ENCODE measurements at regions not wholly inside any gene's neighbourhood (a gene's known extent, or its start where the extent isn't known, plus 50 kb on each side); places are given as distances from the start of the nearest gene placed in this dataset.

DNA sequence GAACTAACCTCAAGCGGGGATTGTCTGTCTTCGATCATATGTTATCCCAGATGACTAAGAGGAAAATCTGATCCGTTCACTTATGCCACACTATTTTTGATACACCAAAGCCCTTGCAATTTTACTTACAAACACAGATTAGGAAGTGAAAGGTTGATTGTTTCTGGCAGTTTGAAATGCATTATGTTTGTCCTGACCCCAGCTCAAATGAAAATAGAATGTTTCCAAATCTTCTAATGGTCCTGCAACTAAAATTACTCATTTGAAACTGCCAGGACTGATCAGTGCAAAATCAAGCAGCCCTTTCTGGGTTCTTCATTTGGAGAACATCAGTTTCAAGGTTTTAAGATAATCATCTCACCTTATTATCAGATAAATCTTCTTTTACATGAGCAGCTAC lies 696.7 kb upstream of the WWC1 start:
- TF ChIP-seq, protein P1, sequence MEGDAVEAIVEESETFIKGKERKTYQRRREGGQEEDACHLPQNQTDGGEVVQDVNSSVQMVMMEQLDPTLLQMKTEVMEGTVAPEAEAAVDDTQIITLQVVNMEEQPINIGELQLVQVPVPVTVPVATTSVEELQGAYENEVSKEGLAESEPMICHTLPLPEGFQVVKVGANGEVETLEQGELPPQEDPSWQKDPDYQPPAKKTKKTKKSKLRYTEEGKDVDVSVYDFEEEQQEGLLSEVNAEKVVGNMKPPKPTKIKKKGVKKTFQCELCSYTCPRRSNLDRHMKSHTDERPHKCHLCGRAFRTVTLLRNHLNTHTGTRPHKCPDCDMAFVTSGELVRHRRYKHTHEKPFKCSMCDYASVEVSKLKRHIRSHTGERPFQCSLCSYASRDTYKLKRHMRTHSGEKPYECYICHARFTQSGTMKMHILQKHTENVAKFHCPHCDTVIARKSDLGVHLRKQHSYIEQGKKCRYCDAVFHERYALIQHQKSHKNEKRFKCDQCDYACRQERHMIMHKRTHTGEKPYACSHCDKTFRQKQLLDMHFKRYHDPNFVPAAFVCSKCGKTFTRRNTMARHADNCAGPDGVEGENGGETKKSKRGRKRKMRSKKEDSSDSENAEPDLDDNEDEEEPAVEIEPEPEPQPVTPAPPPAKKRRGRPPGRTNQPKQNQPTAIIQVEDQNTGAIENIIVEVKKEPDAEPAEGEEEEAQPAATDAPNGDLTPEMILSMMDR (IDR thresholded peaks at IDR 0.05; ENCODE audit: low read depth, low read length, missing control alignments), result no peak
- H3K4me3 ChIP-seq (ENCODE audit: low read depth, low read length), result no peak overlapping the region
- no peak for DNase-seq (ENCODE audit: low read depth)

DNA sequence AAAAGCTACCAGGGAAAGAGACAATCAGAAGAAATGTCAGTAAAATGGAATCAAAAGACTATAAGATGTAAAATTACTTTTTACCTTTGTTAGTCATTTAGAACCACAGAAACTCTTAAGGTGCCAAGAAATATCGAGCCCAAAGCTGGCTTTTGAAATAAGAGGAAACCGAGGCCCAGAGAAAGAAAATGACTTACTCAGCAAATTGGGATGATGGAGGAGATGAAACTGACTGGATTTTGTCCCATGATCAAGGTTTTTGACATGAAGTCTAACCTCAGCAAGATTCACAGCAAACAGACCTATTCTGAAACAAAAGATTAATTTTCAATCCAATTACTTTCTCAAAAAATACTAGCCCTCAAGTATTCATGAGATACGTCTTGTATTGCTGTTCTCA lies 696.2 kb upstream of the WWC1 start:
- DNase-seq (ENCODE audit: low read depth), result no peak
- no peak overlapping the region for H3K4me3 ChIP-seq (ENCODE audit: low read depth, low read length)
- TF ChIP-seq, protein P1 (IDR thresholded peaks at IDR 0.05; ENCODE audit: low read depth, low read length, missing control alignments), result no peak

DNA sequence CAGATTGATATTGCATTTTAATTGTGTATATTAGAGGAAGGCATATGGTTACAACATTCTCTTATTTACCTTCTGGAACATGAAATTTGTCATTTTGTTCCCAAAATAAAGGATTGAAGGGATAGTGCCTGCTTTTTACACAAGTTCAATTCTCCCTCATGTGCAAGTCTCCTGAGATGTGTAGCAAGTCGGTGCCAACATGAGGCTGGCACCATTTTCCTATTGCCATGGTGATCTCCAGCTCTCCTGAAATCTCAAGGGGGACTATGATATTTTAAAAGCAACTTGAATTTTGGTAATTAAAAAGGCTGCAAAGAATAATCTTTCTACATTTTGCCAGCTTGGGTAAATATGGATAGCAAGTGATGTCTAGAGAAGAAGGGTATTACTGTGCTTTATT lies 693.3 kb upstream of the WWC1 start:
- H3K4me3 ChIP-seq (ENCODE audit: low read depth, low read length), result no peak overlapping the region
- TF ChIP-seq, protein P1 (IDR thresholded peaks at IDR 0.05; ENCODE audit: low read depth, low read length, missing control alignments), result no peak
- no peak for DNase-seq (ENCODE audit: low read depth)

DNA sequence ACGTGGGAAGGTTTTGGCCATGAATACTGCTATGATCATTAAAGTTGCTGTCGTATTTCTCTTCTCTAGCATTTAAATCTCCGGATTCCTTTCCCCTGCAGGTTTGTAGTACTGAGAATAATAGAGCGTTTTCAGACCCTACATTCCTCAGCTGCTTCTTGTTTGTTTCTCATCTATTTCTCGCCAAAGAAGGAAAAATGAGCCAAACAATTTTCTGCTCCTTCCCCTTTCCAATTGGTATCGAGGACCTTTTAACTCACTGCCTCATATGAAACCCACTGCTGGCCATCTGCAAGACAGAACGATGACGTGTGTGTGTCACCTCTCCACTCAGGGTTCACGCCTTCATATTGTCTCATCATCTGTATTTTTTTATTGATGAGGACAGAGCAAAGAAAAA lies 689.4 kb upstream of the WWC1 start:
- H3K4me3 ChIP-seq (ENCODE audit: low read depth, low read length), result no peak overlapping the region
- TF ChIP-seq, protein P1 (IDR thresholded peaks at IDR 0.05; ENCODE audit: low read depth, low read length, missing control alignments), result no peak

DNA sequence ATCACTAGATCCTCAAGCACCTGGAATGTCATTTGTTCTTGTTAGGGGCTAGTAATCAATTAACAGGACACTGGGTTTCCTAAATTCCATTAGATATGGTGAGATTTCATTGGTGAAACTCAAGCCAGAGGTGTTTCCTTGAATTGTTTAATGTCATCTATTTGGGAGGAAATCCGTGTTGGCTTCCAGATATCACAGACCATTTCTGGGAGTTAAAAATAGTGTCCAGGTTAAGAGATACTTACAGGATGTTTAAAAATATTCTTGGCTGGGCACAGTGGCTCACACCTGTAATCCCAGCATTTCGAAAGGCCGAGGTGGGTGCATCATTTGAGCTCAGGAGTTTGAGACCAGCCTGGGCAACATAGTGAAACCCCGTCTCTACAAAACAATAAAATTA lies 688.3 kb upstream of the WWC1 start:
- TF ChIP-seq, protein P1 (IDR thresholded peaks at IDR 0.05; ENCODE audit: low read depth, low read length, missing control alignments), result no peak
- H3K4me3 ChIP-seq (ENCODE audit: low read depth, low read length), result no peak overlapping the region
- no peak for DNase-seq (ENCODE audit: low read depth)

More for the DNA sequence above, 689.4 kb upstream of the WWC1 start:
- no peak for DNase-seq (ENCODE audit: low read depth)

DNA sequence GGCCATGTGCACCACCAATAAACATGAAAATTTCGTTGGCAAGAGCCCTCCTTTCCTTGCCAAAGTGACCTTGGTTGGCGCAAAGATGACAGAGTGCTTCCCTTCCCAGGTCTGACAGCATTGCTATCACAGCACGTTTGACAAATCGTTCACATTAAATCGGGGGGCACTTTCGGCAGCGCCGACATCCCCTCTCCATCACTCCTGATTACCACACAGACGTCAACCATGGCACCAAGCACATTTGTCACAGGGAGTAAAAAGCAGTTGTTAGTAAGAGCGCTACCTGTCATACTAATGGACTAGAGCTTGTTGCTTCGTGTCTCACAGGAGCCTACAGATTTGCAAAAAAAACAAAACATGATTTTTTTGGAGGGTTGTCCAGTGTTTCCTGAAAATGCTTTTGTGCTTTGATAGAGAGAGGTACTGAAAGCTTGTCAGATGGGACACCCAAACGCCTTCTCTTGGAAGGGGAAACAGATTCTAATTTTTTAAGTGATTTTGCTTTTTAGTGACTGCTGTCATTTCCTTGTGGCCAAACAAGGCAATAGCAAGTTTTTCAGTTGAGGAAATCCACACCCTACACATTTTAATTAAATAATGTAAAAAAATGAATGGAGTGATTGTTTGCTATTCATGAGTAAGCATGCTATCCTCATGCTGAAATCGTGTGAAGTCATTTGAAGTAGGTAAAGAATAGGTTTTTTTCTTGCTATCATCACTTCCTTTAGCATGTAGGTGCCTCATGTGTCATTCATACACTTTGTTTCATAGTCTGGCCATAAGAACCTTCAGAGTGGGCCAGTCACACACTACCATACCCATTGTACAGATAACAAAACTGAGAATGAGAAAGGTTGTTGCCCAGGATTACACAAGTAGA lies 682.8 kb upstream of the WWC1 start:
- TF ChIP-seq, protein P1 (IDR thresholded peaks at IDR 0.05; ENCODE audit: low read depth, low read length, missing control alignments), result no peak
- no peak for DNase-seq (ENCODE audit: low read depth)

More for the DNA sequence above, 682.8 kb upstream of the WWC1 start:
- H3K4me3 ChIP-seq (ENCODE audit: low read depth, low read length), result no peak overlapping the region

Data from GM12864 (cell line).